ENCODE measurements at regions not wholly inside any gene's neighbourhood (a gene's known extent, or its start where the extent isn't known, plus 50 kb on each side); places are given as distances from the start of the nearest gene placed in this dataset.

DNA sequence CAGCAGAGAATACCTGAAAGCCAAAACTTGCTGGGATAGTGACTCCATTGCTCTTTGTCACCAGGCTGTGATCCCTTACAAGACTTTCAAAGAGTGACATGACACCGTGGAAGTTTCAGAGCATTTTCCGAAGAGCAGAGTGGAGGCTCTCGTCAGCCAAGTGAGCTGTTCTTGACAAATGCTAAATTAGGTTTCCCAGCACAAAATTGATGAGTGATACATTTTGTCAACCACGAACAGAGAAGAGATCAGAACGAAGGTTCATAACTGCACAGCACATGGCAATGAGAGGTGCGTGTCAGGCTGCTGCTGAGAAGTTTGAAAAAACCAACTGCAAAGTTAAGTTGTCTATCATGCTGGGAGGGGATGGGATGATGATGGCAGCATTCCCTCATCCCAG, 184.4 kb upstream of the C1orf174 start:
- TF ChIP-seq CTCF (IDR thresholded peaks at IDR 0.05; ENCODE audit: low read depth, low read length, missing input control) (no peak), MAX (IDR thresholded peaks at IDR 0.05) (no peak), JUND (IDR thresholded peaks at IDR 0.05) (no peak), REST (IDR thresholded peaks at IDR 0.05) (no peak), YY1 (IDR thresholded peaks at IDR 0.05) (no peak), FOXA1 (IDR thresholded peaks at IDR 0.05) (no peak), SP1 (IDR thresholded peaks at IDR 0.05) (no peak), TAF1 (conservative IDR thresholded peaks at IDR 0.05) (no peak), ATF3 (IDR thresholded peaks at IDR 0.05) (no peak), NR2F2 (IDR thresholded peaks at IDR 0.05) (no peak)
